Endothelial cell of hepatic sinusoid (primary cell): ENCODE measurements at regions not wholly inside any gene's neighbourhood (a gene's known extent, or its start where the extent isn't known, plus 50 kb on each side); places are given as distances from the start of the nearest gene placed in this dataset.
"Not testable (repeated sequence)": the region's sequence is repeated elsewhere in the genome, so short reads cannot be mapped to it uniquely, and the experiment has no call there.

Experiments used
- in situ Hi-C: cut with HindIII; loops from 2 replicates; pipeline ENCODE4 v1.10.0; 2017; ENCODE audit warnings: low sequenced_read_pairs

- in situ Hi-C loops, result no loop called here
These were observed 543.9 kb downstream of the AJAP1 start for GRCh38 chr1:5198328-5198727.

GRCh38 chr1:5191470-5191869 is 537.1 kb downstream of the AJAP1 start:
- in situ Hi-C loops, result no loop called here

- in situ Hi-C loops, result no loop called here
These were observed 535.0 kb downstream of the AJAP1 start for GRCh38 chr1:5189384-5189783.

GRCh38 chr1:5165762-5166161 is 511.4 kb downstream of the AJAP1 start:
- in situ Hi-C loops, result no loop called here

GRCh38 chr1:5164158-5164557 is 509.7 kb downstream of the AJAP1 start:
- in situ Hi-C loops, result no loop called here

- in situ Hi-C loops, result no loop called here
These were observed 507.0 kb downstream of the AJAP1 start for GRCh38 chr1:5161372-5161771.

GRCh38 chr1:5157175-5157574 is 502.8 kb downstream of the AJAP1 start:
- in situ Hi-C loops, result no loop called here

GRCh38 chr1:5156416-5157120 is 502.2 kb downstream of the AJAP1 start:
- in situ Hi-C loops, result no loop called here

- in situ Hi-C loops, result loop anchor here (5.0 kb wide), 1 partner anchor 56 kb away; no protein-coding TSS in a partner anchor
These were observed 497.1 kb downstream of the AJAP1 start for GRCh38 chr1:5151511-5151910.

GRCh38 chr1:5150191-5150590 is 495.8 kb downstream of the AJAP1 start:
- in situ Hi-C loops, result loop anchor here (5.0 kb wide), 1 partner anchor 57 kb away; no protein-coding TSS in a partner anchor

GRCh38 chr1:5147806-5148205 is 493.4 kb downstream of the AJAP1 start:
- in situ Hi-C loops, result loop anchor here (5.0 kb wide), 1 partner anchor 81 kb away; no protein-coding TSS in a partner anchor

- in situ Hi-C loops, result no loop called here
These were observed 488.0 kb downstream of the AJAP1 start for GRCh38 chr1:5142389-5142788.

GRCh38 chr1:5141750-5142149 is 487.3 kb downstream of the AJAP1 start:
- in situ Hi-C loops, result no loop called here

GRCh38 chr1:5140962-5141361 is 486.6 kb downstream of the AJAP1 start:
- in situ Hi-C loops, result no loop called here

- in situ Hi-C loops, result no loop called here
These were observed 485.7 kb downstream of the AJAP1 start for GRCh38 chr1:5140136-5140535.

GRCh38 chr1:5129746-5130355 is 475.4 kb downstream of the AJAP1 start:
- in situ Hi-C loops, result no loop called here

GRCh38 chr1:5125208-5125607 is 470.8 kb downstream of the AJAP1 start:
- in situ Hi-C loops, result no loop called here

GRCh38 chr1:5120559-5120958 is 466.1 kb downstream of the AJAP1 start:
- in situ Hi-C loops, result no loop called here

GRCh38 chr1:5119366-5120234 is 465.2 kb downstream of the AJAP1 start:
- in situ Hi-C loops, result no loop called here

GRCh38 chr1:5118771-5119170 is 464.4 kb downstream of the AJAP1 start:
- in situ Hi-C loops, result not testable (repeated sequence)

GRCh38 chr1:5118292-5118691 is 463.9 kb downstream of the AJAP1 start:
- in situ Hi-C loops, result not testable (repeated sequence)

GRCh38 chr1:5111581-5111980 is 457.2 kb downstream of the AJAP1 start:
- in situ Hi-C loops, result no loop called here
